Liver (tissue), 8 donors: ENCODE measurements at regions not wholly inside any gene's neighbourhood (a gene's known extent, or its start where the extent isn't known, plus 50 kb on each side); places are given as distances from the start of the nearest gene placed in this dataset.

Source experiments
- DNase-seq: peaks from one replicate; pipeline ENCODE4 v3.0.0-alpha.2; 2017; ENCODE audit warnings: low spot score
- H3K27ac ChIP-seq, 2 donors: one replicate each; pipeline ENCODE4 v1.7.0; 2013; ENCODE audit warnings: inconsistent platforms in 2 of 2, low read length in 2 of 2, control low read depth in 1 of 2, low read depth in 1 of 2, mild to moderate bottlenecking in 1 of 2
- H3K27me3 ChIP-seq, 4 donors: one replicate each; pipeline versions ENCODE4 v1.6.1 to v1.7.0; 2013; ENCODE audit warnings: low read length in 3 of 4, inconsistent platforms in 1 of 4, mild to moderate bottlenecking in 1 of 4, moderate library complexity in 1 of 4; ENCODE audit not compliant: control insufficient read depth in 4 of 4, insufficient read depth in 4 of 4
- H3K36me3 ChIP-seq, 4 donors: one replicate each; pipeline versions ENCODE4 v1.6.1 to v1.7.0; 2013; ENCODE audit warnings: low read length in 3 of 4, mild to moderate bottlenecking in 3 of 4, low read depth in 1 of 4, moderate library complexity in 1 of 4; ENCODE audit not compliant: control insufficient read depth in 4 of 4, insufficient read depth in 3 of 4
- H3K4me1 ChIP-seq, 4 donors: one replicate each; pipeline versions ENCODE4 v1.6.1 to v1.7.0; 2013; ENCODE audit warnings: low read length in 3 of 4, mild to moderate bottlenecking in 3 of 4, moderate library complexity in 1 of 4; ENCODE audit not compliant: control insufficient read depth in 4 of 4, insufficient read depth in 4 of 4
- H3K4me3 ChIP-seq, 3 donors: one replicate each; pipeline versions ENCODE4 v1.6.1 to v1.7.0; 2013; ENCODE audit warnings: low read length in 3 of 3, control low read depth in 1 of 3, low read depth in 1 of 3, mild to moderate bottlenecking in 1 of 3
- H3K9ac ChIP-seq, 2 donors: one replicate each; pipeline ENCODE4 v1.7.0; 2013; ENCODE audit warnings: low read length in 2 of 2, mild to moderate bottlenecking in 2 of 2, moderate library complexity in 2 of 2, control low read depth in 1 of 2, low read depth in 1 of 2
- H3K9me3 ChIP-seq, 4 donors: one replicate each; pipeline versions ENCODE4 v1.6.1 to v1.7.0; 2013; ENCODE audit warnings: low read length in 3 of 4; ENCODE audit not compliant: control insufficient read depth in 4 of 4
- ATF3 ChIP-seq: IDR thresholded peaks from 2 replicates; pipeline ENCODE4 v1.6.1; 2016; ENCODE audit warnings: antibody characterized with exemption
- CTCF ChIP-seq: fragments of 150-350 bp; IDR thresholded peaks from 2 replicates; pipeline ENCODE4 v1.5.1; 2017; ENCODE audit warnings: improper control_type of control experiment, low read depth, low read length; ENCODE audit not compliant: missing input control
- EGR1 ChIP-seq, 2 donors: IDR thresholded peaks; 2 replicates each; pipeline ENCODE4 v1.6.1; 2016 to 2018; ENCODE audit warnings: antibody characterized with exemption in 2 of 2, low read depth in 2 of 2
- FOXA1 ChIP-seq: IDR thresholded peaks from 2 replicates; pipeline ENCODE4 v1.6.1; 2016; ENCODE audit warnings: antibody characterized with exemption
- FOXA2 ChIP-seq: IDR thresholded peaks from 2 replicates; pipeline ENCODE4 v1.6.1; 2016; ENCODE audit warnings: antibody characterized with exemption
- GABPA ChIP-seq, 2 donors: IDR thresholded peaks in 1 of 2; conservative IDR thresholded peaks in 1 of 2; 2 replicates each; pipeline ENCODE4 v1.6.1; 2016; ENCODE audit warnings: antibody characterized with exemption in 2 of 2, mild to moderate bottlenecking in 1 of 2, moderate library complexity in 1 of 2
- HNF4A ChIP-seq, 2 donors: conservative IDR thresholded peaks; 2 replicates each; pipeline ENCODE4 v1.6.1; 2016; ENCODE audit warnings: antibody characterized with exemption in 2 of 2, mild to moderate bottlenecking in 2 of 2
- HNF4G ChIP-seq: IDR thresholded peaks from 2 replicates; pipeline ENCODE4 v1.6.1; 2016; ENCODE audit warnings: antibody characterized with exemption
- JUND ChIP-seq, 2 donors: IDR thresholded peaks; 2 replicates each; pipeline ENCODE4 v1.6.1; 2016; ENCODE audit warnings: antibody characterized with exemption in 2 of 2
- MAX ChIP-seq: IDR thresholded peaks from 2 replicates; pipeline ENCODE4 v1.6.1; 2016; ENCODE audit warnings: antibody characterized with exemption
- NR2F2 ChIP-seq: IDR thresholded peaks from 2 replicates; pipeline ENCODE4 v1.6.1; 2016; ENCODE audit warnings: antibody characterized with exemption
- RAD21 ChIP-seq, 2 donors: IDR thresholded peaks; 2 replicates each; pipeline ENCODE4 v1.6.1; 2016; ENCODE audit warnings: antibody characterized with exemption in 2 of 2, mild to moderate bottlenecking in 2 of 2
- REST ChIP-seq: IDR thresholded peaks from 2 replicates; pipeline ENCODE4 v1.6.1; 2016; ENCODE audit warnings: antibody characterized with exemption, mild to moderate bottlenecking
- RXRA ChIP-seq, 2 donors: IDR thresholded peaks; 2 replicates each; pipeline ENCODE4 v1.6.1; 2017 to 2018; ENCODE audit warnings: antibody characterized with exemption in 2 of 2, mild to moderate bottlenecking in 1 of 2
- SP1 ChIP-seq: IDR thresholded peaks from 2 replicates; pipeline ENCODE4 v1.6.1; 2018; ENCODE audit warnings: antibody characterized with exemption, mild to moderate bottlenecking
- TAF1 ChIP-seq: conservative IDR thresholded peaks from 2 replicates; pipeline ENCODE4 v1.6.1; 2016; ENCODE audit warnings: antibody characterized with exemption, mild to moderate bottlenecking
- YY1 ChIP-seq: IDR thresholded peaks from 2 replicates; pipeline ENCODE4 v1.6.1; 2016; ENCODE audit warnings: antibody characterized with exemption, mild to moderate bottlenecking
- ZBTB33 ChIP-seq: IDR thresholded peaks from 2 replicates; pipeline ENCODE4 v1.6.1; 2016; ENCODE audit warnings: antibody characterized with exemption
- WGBS: extraction: QIAGEN DNeasy Blood & Tissue Kit; methylation state at CpG from one replicate; pipeline ENCODE4 v1.1.7; 2013; 5-methylcytosine and 5-hydroxymethylcytosine counted together
- donor health status: healthy.
- donor health status: healthy.
- donor health status: healthy.
- donor health status: healthy.
- donor health status: healthy.

GRCh38 chr2:242011167-242011513 is 141.6 kb downstream of the RTP5 start:
- 71% methylated on average over 11 of the region's 11 CpGs for WGBS
- no peak overlapping the region for H3K9ac ChIP-seq
- TF ChIP-seq HNF4A (conservative IDR thresholded peaks at IDR 0.05): no peak
- TF ChIP-seq EGR1 (IDR thresholded peaks at IDR 0.05; ENCODE audit: low read depth in 2 of 2): no peak
- TF ChIP-seq YY1: no peak
- no peak for TF ChIP-seq HNF4G
- H3K9me3 ChIP-seq: no peaks in the 10 kb centered on the region
- no peak overlapping the region for H3K27ac ChIP-seq
- H3K27me3 ChIP-seq: no peaks in the 10 kb centered on the region
- H3K36me3 ChIP-seq: no peaks in the 10 kb centered on the region
- no peak for DNase-seq
- H3K4me1 ChIP-seq: no peaks in the 10 kb centered on the region
- no peak overlapping the region for H3K4me3 ChIP-seq

- 82% methylated on average over 12 of the region's 12 CpGs for WGBS
- TF ChIP-seq ZBTB33 (no peak), YY1 (no peak), MAX (no peak), RXRA (IDR thresholded peaks at IDR 0.05) (no peak), HNF4A (conservative IDR thresholded peaks at IDR 0.05) (no peak), JUND (IDR thresholded peaks at IDR 0.05) (no peak), FOXA1 (no peak), SP1 (no peak), GABPA (IDR thresholded peaks at IDR 0.05 in 1 of 2, conservative IDR thresholded peaks at IDR 0.05 in 1 of 2) (no peak), EGR1 (IDR thresholded peaks at IDR 0.05; ENCODE audit: low read depth in 2 of 2) (no peak), NR2F2 (no peak), HNF4G (no peak), REST (no peak), FOXA2 (no peak), RAD21 (IDR thresholded peaks at IDR 0.05) (no peak), TAF1 (no peak), ATF3 (no peak), CTCF (no peak)
- H3K4me3 ChIP-seq: no peak overlapping the region
Observed at GRCh38 chr2:242011516-242011915, 142.0 kb downstream of the RTP5 start.

More at GRCh38 chr2:242011516-242011915, 142.0 kb downstream of the RTP5 start:
- DNase-seq: no peak
- no peaks in the 10 kb centered on the region for H3K27me3 ChIP-seq
- no peaks in the 10 kb centered on the region for H3K36me3 ChIP-seq
- H3K27ac ChIP-seq: no peak overlapping the region
- no peaks in the 10 kb centered on the region for H3K4me1 ChIP-seq
- H3K9me3 ChIP-seq: no peaks in the 10 kb centered on the region
- no peak overlapping the region for H3K9ac ChIP-seq
